OCI-LY7 (cell line): ENCODE measurements at regions not wholly inside any gene's neighbourhood (a gene's known extent, or its start where the extent isn't known, plus 50 kb on each side); places are given as distances from the start of the nearest gene placed in this dataset.

Experiments used
- BruUV-seq: library from RNA; stranded (reverse); fragments of 400-500 nt; replicated peaks from 2 replicates; lab custom pipeline; 2021; lab: Mats Ljungman, UMichigan
- CTCF ChIA-PET: fragments of 300-600 bp; sonication (Branson Sonifier 250); formaldehyde crosslinking; loops from one replicate; lab custom pipeline; 2022; ENCODE audit warnings: antibody characterized with exemption; ENCODE audit not compliant: unreplicated experiment; lab: Charles Lee
- POLR2A ChIA-PET: fragments of 300-600 bp; sonication (Branson Sonifier 250); formaldehyde crosslinking; loops from one replicate; lab custom pipeline; 2022; ENCODE audit warnings: antibody characterized with exemption; lab: Charles Lee
- DNase-seq: peaks from one replicate; pipeline ENCODE4 v3.0.0-alpha.2; 2015; ENCODE audit warnings: low spot score
- H2AFZ ChIP-seq: fragments of 200-600 bp; sonication (generic), shearing (Covaris generic); 2 replicates; pipeline ENCODE4 v1.6.1; 2014; ENCODE audit warnings: mild to moderate bottlenecking, antibody characterized with exemption, low read length, moderate library complexity
- H3K27ac ChIP-seq: fragments of 200-600 bp; sonication (generic); 2 replicates; pipeline ENCODE4 v1.5.1; 2014; ENCODE audit warnings: mixed run types, low read depth, mild to moderate bottlenecking, moderate library complexity, low read length, inconsistent platforms; ENCODE audit not compliant: poor library complexity, severe bottlenecking
- H3K36me3 ChIP-seq: fragments of 200-600 bp; sonication (generic); 2 replicates; pipeline ENCODE4 v1.6.1; 2014; ENCODE audit warnings: mild to moderate bottlenecking, antibody characterized with exemption, low read length, moderate library complexity, mixed read lengths; ENCODE audit not compliant: insufficient read depth
- H3K4me1 ChIP-seq: fragments of 200-600 bp; sonication (generic); 2 replicates; pipeline ENCODE4 v1.5.1; 2014; ENCODE audit warnings: mild to moderate bottlenecking, low read length; ENCODE audit not compliant: insufficient read depth, poor library complexity, severe bottlenecking
- H3K4me2 ChIP-seq: fragments of 200-600 bp; sonication (generic); 2 replicates; pipeline ENCODE4 v1.6.1; 2014; ENCODE audit warnings: mild to moderate bottlenecking, low read length
- H3K4me3 ChIP-seq: fragments of 200-600 bp; sonication (generic); 2 replicates; pipeline ENCODE4 v1.5.1; 2014; ENCODE audit warnings: mild to moderate bottlenecking, low read depth, low read length; ENCODE audit not compliant: poor library complexity, severe bottlenecking
- H3K79me2 ChIP-seq: fragments of 200-600 bp; sonication (generic); 2 replicates; pipeline ENCODE4 v1.6.1; 2016; ENCODE audit warnings: low read depth, mild to moderate bottlenecking, low read length, moderate library complexity, mixed read lengths; ENCODE audit not compliant: insufficient read depth
- H3K9me2 ChIP-seq: fragments of 200-600 bp; sonication (generic); 2 replicates; pipeline ENCODE4 v1.6.1; 2016; ENCODE audit warnings: mild to moderate bottlenecking, low read length, mixed read lengths; ENCODE audit not compliant: insufficient read depth
- H3K9me3 ChIP-seq: fragments of 200-600 bp; sonication (generic); 2 replicates; pipeline ENCODE4 v1.6.1; 2014; ENCODE audit warnings: mild to moderate bottlenecking, mixed run types, low read length, mixed read lengths
- H4K20me1 ChIP-seq: fragments of 200-600 bp; sonication (generic); 2 replicates; pipeline ENCODE4 v1.6.1; 2014; ENCODE audit warnings: mild to moderate bottlenecking, antibody characterized with exemption, low read length, moderate library complexity, mixed read lengths; ENCODE audit not compliant: insufficient read depth
- CTCF ChIP-seq: fragments of 200-600 bp; sonication (generic); conservative IDR thresholded peaks from 2 replicates; pipeline ENCODE4 v1.5.1; 2014; ENCODE audit warnings: mild to moderate bottlenecking, antibody characterized with exemption, low read length, moderate library complexity, mixed read lengths
- EZH2phosphoT487 ChIP-seq: fragments of 200-600 bp; sonication (generic); IDR thresholded peaks from 2 replicates; pipeline ENCODE4 v1.6.1; 2018; ENCODE audit warnings: low read depth, borderline replicate concordance, mild to moderate bottlenecking, mixed run types, antibody characterized with exemption, low read length, moderate library complexity, mixed read lengths
- intact Hi-C: fragments of 100-400 bp; cut with micrococcal nuclease; formaldehyde crosslinking; loops from one replicate; pipeline ENCODE4 v1.10.0; 2022; ENCODE audit not compliant: unreplicated experiment

- no peak for DNase-seq
- ChIA-PET CTCF (no interaction called here), POLR2A (no interaction called here)
- intact Hi-C loops, result no loop called here
- Histone ChIP-seq H3K9me2 (no peaks in the 10 kb centered on the region), H3K27ac (no peak overlapping the region), H3K4me3 (no peak overlapping the region), H3K4me2 (no peak overlapping the region), H2AFZ (no peak overlapping the region), H3K79me2 (no peaks in the 10 kb centered on the region), H3K36me3 (no peaks in the 10 kb centered on the region), H3K9me3 (no peaks in the 10 kb centered on the region), H3K4me1 (no peaks in the 10 kb centered on the region), H4K20me1 (no peaks in the 10 kb centered on the region)
- TF ChIP-seq EZH2phosphoT487 (no peak), CTCF (no peak)
- BruUV-seq, result no TSS peak
These were observed 818.9 kb upstream of the ACVR2A start for GRCh38 chr2:147025646-147026585.

DNA sequence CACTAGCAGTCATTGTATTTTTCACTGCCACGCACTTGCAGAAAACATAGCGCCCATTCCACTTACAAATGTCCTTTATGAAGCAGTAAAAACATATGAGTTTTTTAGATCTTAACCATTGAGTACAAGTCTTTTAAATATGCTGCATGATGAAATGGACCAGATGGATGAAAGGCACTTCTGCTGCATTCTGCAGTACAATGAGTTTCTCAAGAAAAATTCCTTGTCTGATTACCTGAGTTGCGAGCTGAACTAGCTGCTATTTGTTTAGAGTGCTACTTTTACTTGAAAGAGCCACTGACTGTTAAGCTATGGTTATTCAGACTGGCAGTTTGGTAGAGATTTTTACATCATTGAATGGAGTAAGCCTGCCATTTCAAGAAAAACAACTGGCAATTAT is 825.5 kb upstream of the ACVR2A start:
- TF ChIP-seq EZH2phosphoT487 (no peak), CTCF (no peak)
- Histone ChIP-seq H3K4me2 (no peak overlapping the region), H3K9me3 (no peaks in the 10 kb centered on the region), H3K79me2 (no peaks in the 10 kb centered on the region), H3K27ac (no peak overlapping the region), H3K4me1 (no peaks in the 10 kb centered on the region), H3K9me2 (no peaks in the 10 kb centered on the region), H3K36me3 (no peaks in the 10 kb centered on the region), H4K20me1 (no peaks in the 10 kb centered on the region), H2AFZ (no peak overlapping the region), H3K4me3 (no peak overlapping the region)
- no TSS peak for BruUV-seq
- CTCF ChIA-PET, result no interaction called here
- intact Hi-C loops, result no loop called here
- POLR2A ChIA-PET, result no interaction called here
- no peak for DNase-seq
